T-helper 9 cell (primary cell): ENCODE measurements at regions not wholly inside any gene's neighbourhood (a gene's known extent, or its start where the extent isn't known, plus 50 kb on each side); places are given as distances from the start of the nearest gene placed in this dataset.
A peak's percentile ranks its signal among the peaks of the same experiment; 100 is the strongest.
"Not testable (repeated sequence)": the region's sequence is repeated elsewhere in the genome, so short reads cannot be mapped to it uniquely, and the experiment has no call there.

Experiments
- DNase-seq: peaks from one replicate; pipeline ENCODE4 v3.0.0-alpha.2; 2020

GRCh38 chr20:50362177-50362576 is 148.0 kb upstream of the PTPN1 start:
- DNase-seq, result not testable (repeated sequence)

GRCh38 chr20:50363027-50363426 is 147.2 kb upstream of the PTPN1 start:
- no peak for DNase-seq

- DNase-seq, result no peak
Measured at GRCh38 chr20:50363479-50363878, 146.7 kb upstream of the PTPN1 start.

- DNase-seq, result no peak
Measured at GRCh38 chr20:50364542-50364941, 145.6 kb upstream of the PTPN1 start.

- DNase-seq, result peak; percentile 17
Measured at GRCh38 chr20:50366270-50367103, 143.7 kb upstream of the PTPN1 start.

- DNase-seq, result no peak
Measured at GRCh38 chr20:50367104-50367674, 143.0 kb upstream of the PTPN1 start.

GRCh38 chr20:50367739-50368375 is 142.3 kb upstream of the PTPN1 start:
- DNase-seq, result no peak

- DNase-seq, result no peak
Measured at GRCh38 chr20:50368386-50368785, 141.8 kb upstream of the PTPN1 start.

GRCh38 chr20:50368813-50369224 is 141.4 kb upstream of the PTPN1 start:
- no peak for DNase-seq

GRCh38 chr20:50369225-50370035 is 140.8 kb upstream of the PTPN1 start:
- DNase-seq, result no peak

GRCh38 chr20:50370036-50370566 is 140.1 kb upstream of the PTPN1 start:
- DNase-seq, result no peak

GRCh38 chr20:50371878-50372769 is 138.1 kb upstream of the PTPN1 start:
- DNase-seq, result no peak

- DNase-seq, result no peak
Measured at GRCh38 chr20:50372770-50373088, 137.5 kb upstream of the PTPN1 start.

GRCh38 chr20:50373674-50374286 is 136.4 kb upstream of the PTPN1 start:
- DNase-seq, result no peak

GRCh38 chr20:50374541-50375078 is 135.6 kb upstream of the PTPN1 start:
- no peak for DNase-seq

- no peak for DNase-seq
Measured at GRCh38 chr20:50376179-50376887, 133.8 kb upstream of the PTPN1 start.

- no peak for DNase-seq
Measured at GRCh38 chr20:50376888-50377459, 133.2 kb upstream of the PTPN1 start.

- DNase-seq, result no peak
Measured at GRCh38 chr20:50378170-50379000, 131.8 kb upstream of the PTPN1 start.
